Muscle of leg (tissue), 3 donors: ENCODE measurements at regions not wholly inside any gene's neighbourhood (a gene's known extent, or its start where the extent isn't known, plus 50 kb on each side); places are given as distances from the start of the nearest gene placed in this dataset.
"Not testable (repeated sequence)": the region's sequence is repeated elsewhere in the genome, so short reads cannot be mapped to it uniquely, and the experiment has no call there.

Experiments used
- DNase-seq: peaks from one replicate; pipeline ENCODE4 v3.0.0; 2013
- H3K27ac ChIP-seq: one replicate; pipeline ENCODE4 v1.5.1; 2013; ENCODE audit warnings: mild to moderate bottlenecking, low read length, control low read depth
- H3K27me3 ChIP-seq: one replicate; pipeline ENCODE4 v1.6.1; 2013; ENCODE audit warnings: low read length; ENCODE audit not compliant: control insufficient read depth, insufficient read depth
- H3K36me3 ChIP-seq: one replicate; pipeline ENCODE4 v1.6.1; 2013; ENCODE audit warnings: low read length; ENCODE audit not compliant: control insufficient read depth, insufficient read depth
- H3K4me1 ChIP-seq: one replicate; pipeline ENCODE4 v1.6.1; 2013; ENCODE audit warnings: low read length; ENCODE audit not compliant: control insufficient read depth, insufficient read depth
- H3K4me3 ChIP-seq: one replicate; pipeline ENCODE4 v1.5.1; 2013; ENCODE audit warnings: low read length, control low read depth
- H3K9me3 ChIP-seq: replicated peaks from 2 replicates; pipeline ENCODE4 v1.6.1; 2013; ENCODE audit warnings: low read depth, low read length; ENCODE audit not compliant: control insufficient read depth
- WGBS: methylation state at CpG from one replicate; pipeline ENCODE4 v1.1.5; 2013; ENCODE audit warnings: missing lambda C conversion rate; ENCODE audit not compliant: insufficient coverage; 5-methylcytosine and 5-hydroxymethylcytosine counted together

GRCh38 chr7:10501206-10501884 is 472.3 kb upstream of the PHF14 start:
- not testable (repeated sequence) for H3K36me3 ChIP-seq, H3K4me1 ChIP-seq, H3K27me3 ChIP-seq, H3K27ac ChIP-seq, H3K9me3 ChIP-seq, DNase-seq, H3K4me3 ChIP-seq
- WGBS: 88% methylated on average over 16 of the region's 18 CpGs

DNA sequence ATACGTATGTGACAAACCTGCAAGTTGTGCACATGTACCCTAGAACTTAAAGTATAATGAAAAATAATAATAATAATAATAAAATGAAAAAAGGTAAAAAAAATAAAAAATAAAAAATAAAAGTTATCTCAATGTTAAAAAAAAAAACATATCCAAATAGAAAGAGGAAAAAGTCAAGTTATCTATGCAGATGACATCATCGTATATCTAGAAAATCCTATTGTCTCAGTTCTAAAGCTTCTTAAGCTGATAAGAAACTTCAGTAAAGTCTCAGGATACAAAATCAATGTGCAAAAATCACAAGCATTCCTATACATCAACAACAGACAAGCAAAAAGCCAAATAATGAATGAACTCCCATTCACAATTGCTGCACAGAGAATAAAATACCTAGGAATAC is 466.6 kb upstream of the PHF14 start:
- no peaks in the 10 kb centered on the region for H3K9me3 ChIP-seq
- H3K27me3 ChIP-seq: no peaks in the 10 kb centered on the region
- H3K4me3 ChIP-seq: no peak overlapping the region
- no peak overlapping the region for H3K27ac ChIP-seq
- no peaks in the 10 kb centered on the region for H3K36me3 ChIP-seq
- no peaks in the 10 kb centered on the region for H3K4me1 ChIP-seq
- DNase-seq: no peak
- WGBS: no CpG with 5 or more reads among the region's 2 CpGs

DNA sequence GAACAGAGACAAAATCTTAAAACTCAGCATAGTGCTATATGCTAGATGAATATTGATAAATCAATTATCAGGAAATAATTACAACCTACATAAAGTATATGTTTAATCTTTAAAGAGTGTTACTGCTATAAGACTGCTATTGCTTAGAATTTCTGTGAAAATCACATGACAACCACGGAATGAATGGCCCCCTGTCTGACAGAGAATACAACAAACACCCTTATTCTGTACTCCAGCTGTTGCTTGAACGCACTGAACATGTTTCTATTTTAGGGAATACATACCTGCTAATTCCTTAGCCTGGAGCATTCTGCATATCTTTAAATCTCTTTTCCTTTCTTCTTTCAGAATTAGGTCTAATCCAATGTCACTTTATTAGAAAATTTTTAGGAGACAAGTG is 452.4 kb upstream of the PHF14 start:
- H3K27ac ChIP-seq: no peak overlapping the region
- no peak overlapping the region for H3K4me3 ChIP-seq
- no peaks in the 10 kb centered on the region for H3K36me3 ChIP-seq
- no peak for DNase-seq
- H3K27me3 ChIP-seq: no peaks in the 10 kb centered on the region
- WGBS: no CpG with 5 or more reads among the region's 2 CpGs
- peaks cover 3% of the 10 kb centered on the region for H3K9me3 ChIP-seq
- no peaks in the 10 kb centered on the region for H3K4me1 ChIP-seq

- WGBS: 75% methylated on average over 9 of the region's 13 CpGs
Observed at GRCh38 chr7:10533429-10533828, 440.2 kb upstream of the PHF14 start.

DNA sequence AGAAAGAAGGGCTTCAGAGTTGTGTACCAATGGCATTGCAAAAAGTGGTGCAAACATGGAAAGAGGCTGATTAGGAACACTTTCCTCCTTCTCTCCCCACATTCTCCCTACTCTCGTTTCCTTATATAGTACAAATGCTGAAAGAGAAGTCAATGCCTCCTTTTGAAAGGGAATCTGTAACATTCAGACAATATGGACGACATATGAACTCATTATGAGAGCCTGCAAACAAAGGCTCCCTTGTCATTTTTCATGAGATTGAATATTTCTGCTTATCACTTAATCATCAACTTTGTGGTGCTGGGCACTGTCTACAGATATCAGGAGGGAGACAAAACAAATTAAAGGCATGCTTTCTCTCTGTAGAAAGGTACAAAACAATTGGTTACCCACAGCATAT is 437.1 kb upstream of the PHF14 start:
- H3K4me1 ChIP-seq: no peaks in the 10 kb centered on the region
- H3K27ac ChIP-seq: no peak overlapping the region
- WGBS: no CpG with 5 or more reads among the region's 2 CpGs

More at GRCh38 chr7:10533429-10533828, 440.2 kb upstream of the PHF14 start:
- H3K4me1 ChIP-seq, H3K4me3 ChIP-seq, H3K36me3 ChIP-seq, DNase-seq, H3K27ac ChIP-seq, H3K9me3 ChIP-seq, H3K27me3 ChIP-seq: not testable (repeated sequence)

GRCh38 chr7:10537764-10538163 is 435.9 kb upstream of the PHF14 start:
- Histone ChIP-seq H3K27ac (no peak overlapping the region), H3K9me3 (peaks cover 2% of the 10 kb centered on the region), H3K4me3 (no peak overlapping the region), H3K4me1 (no peaks in the 10 kb centered on the region), H3K36me3 (no peaks in the 10 kb centered on the region), H3K27me3 (no peaks in the 10 kb centered on the region)
- no peak for DNase-seq
- no CpG with 5 or more reads among the region's 3 CpGs for WGBS

More for the DNA sequence above, 437.1 kb upstream of the PHF14 start:
- no peaks in the 10 kb centered on the region for H3K27me3 ChIP-seq
- no peak overlapping the region for H3K4me3 ChIP-seq
- DNase-seq: no peak
- no peaks in the 10 kb centered on the region for H3K36me3 ChIP-seq
- peaks cover 2% of the 10 kb centered on the region for H3K9me3 ChIP-seq

- WGBS: 95% methylated on average over 4 of the region's 5 CpGs
Observed at GRCh38 chr7:10557375-10557774, 416.3 kb upstream of the PHF14 start.

DNA sequence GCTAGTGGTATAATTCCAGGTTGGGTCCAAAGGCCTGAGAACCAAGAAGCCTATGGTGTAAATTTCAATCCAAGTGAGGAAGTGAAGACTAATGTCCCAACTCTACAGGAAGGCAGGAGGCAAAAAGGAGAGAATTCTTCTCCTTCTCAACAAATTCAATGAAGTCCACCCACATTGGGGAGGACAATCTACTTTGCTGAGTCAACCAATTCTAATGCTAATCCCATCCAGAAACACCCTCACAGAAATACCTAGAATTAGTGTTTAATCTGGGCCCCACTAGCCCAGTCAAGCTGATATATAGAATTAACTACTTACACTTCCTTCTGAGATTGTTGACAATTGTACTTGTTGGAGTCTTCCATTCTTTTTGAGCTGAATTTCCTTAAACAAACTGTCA is 413.2 kb upstream of the PHF14 start:
- Histone ChIP-seq H3K9me3 (no peaks in the 10 kb centered on the region), H3K4me1 (no peaks in the 10 kb centered on the region), H3K36me3 (no peaks in the 10 kb centered on the region), H3K27me3 (no peaks in the 10 kb centered on the region), H3K4me3 (no peak overlapping the region), H3K27ac (no peak overlapping the region)
- no peak for DNase-seq

More at GRCh38 chr7:10557375-10557774, 416.3 kb upstream of the PHF14 start:
- no peaks in the 10 kb centered on the region for H3K27me3 ChIP-seq
- H3K36me3 ChIP-seq: no peaks in the 10 kb centered on the region
- H3K4me1 ChIP-seq: no peaks in the 10 kb centered on the region
- H3K27ac ChIP-seq: no peak overlapping the region
- no peak overlapping the region for H3K4me3 ChIP-seq
- DNase-seq: no peak
- no peaks in the 10 kb centered on the region for H3K9me3 ChIP-seq

DNA sequence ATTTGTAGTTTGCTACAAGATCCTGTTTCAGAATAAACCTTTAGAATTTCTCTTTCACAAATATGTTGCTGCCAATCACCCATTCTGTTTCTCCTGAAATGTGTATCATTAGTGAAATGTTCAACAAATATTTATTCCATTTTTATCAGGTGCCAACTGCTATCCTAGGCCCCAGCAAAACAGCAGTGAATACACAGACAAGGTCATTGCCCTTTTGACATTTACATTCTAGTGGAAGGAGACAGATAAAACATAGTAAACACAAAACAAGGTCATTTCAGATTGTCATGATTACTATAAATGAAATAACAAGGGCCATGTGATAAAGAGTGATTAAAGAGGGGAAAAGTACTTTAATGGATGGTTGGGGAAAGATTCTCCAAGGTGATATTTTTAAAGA is 404.8 kb upstream of the PHF14 start:
- no peak for DNase-seq
- H3K4me3 ChIP-seq: no peak overlapping the region
- H3K27ac ChIP-seq: no peak overlapping the region
- no peaks in the 10 kb centered on the region for H3K36me3 ChIP-seq
- no peaks in the 10 kb centered on the region for H3K4me1 ChIP-seq
- no peaks in the 10 kb centered on the region for H3K9me3 ChIP-seq
- H3K27me3 ChIP-seq: no peaks in the 10 kb centered on the region

DNA sequence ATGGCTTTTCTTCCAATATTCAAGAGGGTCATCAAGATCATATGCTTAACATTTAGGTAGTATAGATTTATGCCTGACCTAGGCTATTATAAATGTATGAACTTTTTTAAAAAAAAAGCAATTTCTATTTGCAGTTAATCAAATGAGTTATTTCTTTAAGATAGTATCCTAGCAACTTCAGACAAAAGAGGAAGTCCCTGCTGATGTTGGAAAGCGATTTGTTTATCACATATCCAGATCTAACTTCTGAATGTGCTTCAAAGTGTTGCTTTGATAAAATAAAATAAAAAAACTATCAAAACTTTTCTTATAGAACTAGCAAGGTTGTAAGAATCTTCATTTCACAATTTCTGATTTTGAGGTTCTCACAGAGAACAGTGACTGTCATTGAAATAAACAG is 401.9 kb upstream of the PHF14 start:
- Histone ChIP-seq H3K36me3 (no peaks in the 10 kb centered on the region), H3K4me1 (no peaks in the 10 kb centered on the region), H3K9me3 (no peaks in the 10 kb centered on the region), H3K27me3 (no peaks in the 10 kb centered on the region), H3K27ac (no peak overlapping the region), H3K4me3 (no peak overlapping the region)
- no CpG with 5 or more reads among the region's 1 CpG for WGBS
- no peak for DNase-seq

DNA sequence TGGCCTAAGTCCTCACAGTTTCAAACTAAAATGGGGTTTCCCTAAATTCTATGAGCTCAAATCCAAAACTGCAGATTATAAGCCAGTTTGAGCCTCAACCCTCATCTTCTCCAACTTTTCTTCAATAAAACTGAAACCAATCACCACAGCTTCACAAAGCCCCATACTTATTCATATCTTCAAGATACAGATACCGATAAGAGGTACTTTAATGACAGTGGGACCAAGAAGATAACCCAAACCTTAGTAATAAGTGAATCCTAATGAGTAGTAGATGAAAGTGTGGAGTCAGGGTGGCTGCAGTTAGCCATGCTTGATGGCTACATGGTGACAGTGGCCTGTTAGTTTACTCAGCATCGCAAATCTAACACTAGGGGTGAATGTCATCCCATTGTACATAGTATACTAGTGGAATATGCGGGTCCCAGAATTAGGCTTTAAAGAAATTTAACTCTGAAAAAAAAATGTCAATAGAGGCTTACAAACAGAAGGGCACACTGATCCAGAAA is 395.8 kb upstream of the PHF14 start:
- H3K4me3 ChIP-seq: no peak overlapping the region
- H3K4me1 ChIP-seq: no peaks in the 10 kb centered on the region
- H3K27ac ChIP-seq: no peak overlapping the region
- no peak for DNase-seq
- WGBS: 100% methylated on average over 1 of the region's 3 CpGs
- H3K9me3 ChIP-seq: no peaks in the 10 kb centered on the region
- no peaks in the 10 kb centered on the region for H3K36me3 ChIP-seq
- H3K27me3 ChIP-seq: no peaks in the 10 kb centered on the region
